ENCODE measurements at regions not wholly inside any gene's neighbourhood (a gene's known extent, or its start where the extent isn't known, plus 50 kb on each side); places are given as distances from the start of the nearest gene placed in this dataset.

DNA sequence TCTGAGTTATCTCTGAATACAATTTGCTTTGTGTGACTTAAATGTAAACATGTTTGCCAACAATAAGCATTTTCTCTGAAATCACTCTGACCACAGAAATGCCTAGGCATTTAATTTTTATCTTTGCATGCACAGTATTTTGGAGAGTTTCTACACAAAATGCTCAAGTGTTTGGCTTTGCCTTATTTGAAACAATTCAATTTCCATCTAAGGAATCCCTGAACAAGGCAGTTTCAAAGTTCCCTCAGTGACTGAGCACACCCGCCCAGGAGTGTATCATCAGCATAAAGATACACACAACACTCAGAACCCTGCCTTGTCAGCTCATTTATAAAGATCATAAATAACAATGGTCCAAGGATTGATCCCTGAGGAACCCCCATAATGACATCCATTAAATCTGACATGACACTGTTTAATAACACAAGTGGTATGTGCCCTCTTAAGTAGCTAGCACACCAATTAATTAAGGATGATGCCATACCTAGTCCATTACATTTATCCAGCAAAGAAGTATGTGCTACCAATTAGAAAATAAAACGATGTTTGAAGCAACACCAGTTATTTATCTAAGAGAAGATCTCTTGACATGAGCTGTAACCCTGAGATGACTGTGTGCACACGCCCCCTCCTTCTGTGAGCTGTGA, 585.8 kb downstream of the ADGRL2 start:
- TF ChIP-seq, protein P1, sequence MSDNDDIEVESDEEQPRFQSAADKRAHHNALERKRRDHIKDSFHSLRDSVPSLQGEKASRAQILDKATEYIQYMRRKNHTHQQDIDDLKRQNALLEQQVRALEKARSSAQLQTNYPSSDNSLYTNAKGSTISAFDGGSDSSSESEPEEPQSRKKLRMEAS (IDR thresholded peaks at IDR 0.05; ENCODE audit: low read depth, low read length): no peak
- TF ChIP-seq, protein P2, sequence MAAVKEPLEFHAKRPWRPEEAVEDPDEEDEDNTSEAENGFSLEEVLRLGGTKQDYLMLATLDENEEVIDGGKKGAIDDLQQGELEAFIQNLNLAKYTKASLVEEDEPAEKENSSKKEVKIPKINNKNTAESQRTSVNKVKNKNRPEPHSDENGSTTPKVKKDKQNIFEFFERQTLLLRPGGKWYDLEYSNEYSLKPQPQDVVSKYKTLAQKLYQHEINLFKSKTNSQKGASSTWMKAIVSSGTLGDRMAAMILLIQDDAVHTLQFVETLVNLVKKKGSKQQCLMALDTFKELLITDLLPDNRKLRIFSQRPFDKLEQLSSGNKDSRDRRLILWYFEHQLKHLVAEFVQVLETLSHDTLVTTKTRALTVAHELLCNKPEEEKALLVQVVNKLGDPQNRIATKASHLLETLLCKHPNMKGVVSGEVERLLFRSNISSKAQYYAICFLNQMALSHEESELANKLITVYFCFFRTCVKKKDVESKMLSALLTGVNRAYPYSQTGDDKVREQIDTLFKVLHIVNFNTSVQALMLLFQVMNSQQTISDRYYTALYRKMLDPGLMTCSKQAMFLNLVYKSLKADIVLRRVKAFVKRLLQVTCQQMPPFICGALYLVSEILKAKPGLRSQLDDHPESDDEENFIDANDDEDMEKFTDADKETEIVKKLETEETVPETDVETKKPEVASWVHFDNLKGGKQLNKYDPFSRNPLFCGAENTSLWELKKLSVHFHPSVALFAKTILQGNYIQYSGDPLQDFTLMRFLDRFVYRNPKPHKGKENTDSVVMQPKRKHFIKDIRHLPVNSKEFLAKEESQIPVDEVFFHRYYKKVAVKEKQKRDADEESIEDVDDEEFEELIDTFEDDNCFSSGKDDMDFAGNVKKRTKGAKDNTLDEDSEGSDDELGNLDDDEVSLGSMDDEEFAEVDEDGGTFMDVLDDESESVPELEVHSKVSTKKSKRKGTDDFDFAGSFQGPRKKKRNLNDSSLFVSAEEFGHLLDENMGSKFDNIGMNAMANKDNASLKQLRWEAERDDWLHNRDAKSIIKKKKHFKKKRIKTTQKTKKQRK (IDR thresholded peaks at IDR 0.05; ENCODE audit: low read depth, low read length): no peak
- TF ChIP-seq TAF1 (IDR thresholded peaks at IDR 0.05; ENCODE audit: borderline replicate concordance, low read depth, low read length) (no peak), SRF (IDR thresholded peaks at IDR 0.05; ENCODE audit: low read depth in 2 of 2, low read length in 2 of 2) (no peak), RAD21 (IDR thresholded peaks at IDR 0.05; ENCODE audit: insufficient read depth, low read depth, low read length) (no peak), YBX1 (IDR thresholded peaks at IDR 0.05) (no peak), ZZZ3 (IDR thresholded peaks at IDR 0.05; ENCODE audit: control insufficient read depth, insufficient read length, low read depth) (no peak), POLR2A (IDR thresholded peaks at IDR 0.05; ENCODE audit: low read depth, low read length) (no peak), RFX5 (IDR thresholded peaks at IDR 0.05; ENCODE audit: low read depth, low read length) (no peak), NFIC (IDR thresholded peaks at IDR 0.05; ENCODE audit: low read depth, low read length) (no peak)
